ENCODE measurements at regions not wholly inside any gene's neighbourhood (a gene's known extent, or its start where the extent isn't known, plus 50 kb on each side); places are given as distances from the start of the nearest gene placed in this dataset.

- peak overlapping the region; percentile 31 for H3K27ac ChIP-seq (ENCODE audit: low read length)
- ChIA-PET CTCF (no interaction called here), POLR2A (ENCODE audit: unreplicated experiment) (no interaction called here)
- H3K36me3 ChIP-seq (ENCODE audit: low read depth, low read length), result no peaks in the 10 kb centered on the region
- H3K4me3 ChIP-seq (ENCODE audit: low read length), result peak overlapping the region; percentile 74
- intact Hi-C loops (cut with micrococcal nuclease), result loop anchor here (1.0 to 10.0 kb wide), 7 partner anchors 30 to 1090 kb away; no protein-coding TSS in a partner anchor
- peak overlapping the region; percentile 70 for H3K9ac ChIP-seq (ENCODE audit: low read length)
- H3K27me3 ChIP-seq (ENCODE audit: low read length), result no peaks in the 10 kb centered on the region
- H3K4me1 ChIP-seq (ENCODE audit: insufficient read depth, low read length), result peaks cover 45% of the 10 kb centered on the region
- no peaks in the 10 kb centered on the region for H3F3A ChIP-seq (ENCODE audit: low read length, unreplicated experiment)
- no peaks in the 10 kb centered on the region for H3K79me2 ChIP-seq (ENCODE audit: low read length)
- peak; percentile 0; the same call in 1 of the 2 replicates for ATAC-seq
- no peaks in the 10 kb centered on the region for H3K9me2 ChIP-seq (replicated peaks; ENCODE audit: low read length)
- H2AFZ ChIP-seq (ENCODE audit: low read length), result peak overlapping the region; percentile 93
- no peak for TF ChIP-seq EZH2phosphoT487 (IDR thresholded peaks at IDR 0.05; ENCODE audit: borderline replicate concordance, low read length)
- no peak for TF ChIP-seq CTCF (conservative IDR thresholded peaks at IDR 0.05; ENCODE audit: low read depth, low read length)
- TF ChIP-seq EZH2 (IDR thresholded peaks at IDR 0.05; ENCODE audit: low read length, unreplicated experiment), result no peak
- H3K9me3 ChIP-seq (ENCODE audit: low read length), result no peaks in the 10 kb centered on the region
- no peaks in the 10 kb centered on the region for H4K20me1 ChIP-seq (ENCODE audit: low read length)
- DNase-seq, result peak; percentile 26
- peak overlapping the region; percentile 83 for H3K4me2 ChIP-seq (ENCODE audit: low read length)
- TSS peak; percentile 61 for BruUV-seq (replicated peaks)
These were observed 134.0 kb upstream of the DPYD start for GRCh38 chr1:98054786-98055185.

- ATAC-seq, result no peak
- no TSS peak for BruUV-seq (replicated peaks)
- no peaks in the 10 kb centered on the region for H3K27me3 ChIP-seq (ENCODE audit: low read length)
- CTCF ChIA-PET, result interaction anchor here (1.2 kb wide), 1 partner anchor 414 kb away, joined by 6 read pairs; no protein-coding TSS in a partner anchor
- H3F3A ChIP-seq (ENCODE audit: low read length, unreplicated experiment), result no peaks in the 10 kb centered on the region
- no peaks in the 10 kb centered on the region for H4K20me1 ChIP-seq (ENCODE audit: low read length)
- H3K9ac ChIP-seq (ENCODE audit: low read length), result peak overlapping the region; percentile 70
- DNase-seq, result no peak
- peak overlapping the region; percentile 93 for H2AFZ ChIP-seq (ENCODE audit: low read length)
- no peak for TF ChIP-seq EZH2 (IDR thresholded peaks at IDR 0.05; ENCODE audit: low read length, unreplicated experiment)
- TF ChIP-seq CTCF (conservative IDR thresholded peaks at IDR 0.05; ENCODE audit: low read depth, low read length), result peak; percentile 34; the same call in 1 of the 2 replicates
- H3K36me3 ChIP-seq (ENCODE audit: low read depth, low read length), result no peaks in the 10 kb centered on the region
- peak overlapping the region; percentile 83 for H3K4me2 ChIP-seq (ENCODE audit: low read length)
- H3K79me2 ChIP-seq (ENCODE audit: low read length), result no peaks in the 10 kb centered on the region
- H3K4me1 ChIP-seq (ENCODE audit: insufficient read depth, low read length), result peaks cover 41% of the 10 kb centered on the region
- no peaks in the 10 kb centered on the region for H3K9me2 ChIP-seq (replicated peaks; ENCODE audit: low read length)
- POLR2A ChIA-PET (ENCODE audit: unreplicated experiment), result interaction anchor here (0.5 kb wide), 1 partner anchor 277 kb away, joined by 6 read pairs; no protein-coding TSS in a partner anchor
- peak overlapping the region; percentile 74 for H3K4me3 ChIP-seq (ENCODE audit: low read length)
- peak overlapping the region; percentile 31 for H3K27ac ChIP-seq (ENCODE audit: low read length)
- H3K9me3 ChIP-seq (ENCODE audit: low read length), result no peaks in the 10 kb centered on the region
- intact Hi-C loops (cut with micrococcal nuclease), result loop anchor here (1.0 to 10.0 kb wide), 7 partner anchors 30 to 1090 kb away; no protein-coding TSS in a partner anchor
These were observed 133.5 kb upstream of the DPYD start for GRCh38 chr1:98054367-98054701.
